PC-3 (cell line): ENCODE measurements at regions not wholly inside any gene's neighbourhood (a gene's known extent, or its start where the extent isn't known, plus 50 kb on each side); places are given as distances from the start of the nearest gene placed in this dataset.

Source experiments
- EZH2 ChIP-seq: fragments of 300-600 bp; sonication (generic); IDR thresholded peaks from one replicate; pipeline ENCODE4 v1.6.1; 2017; ENCODE audit warnings: antibody characterized with exemption, mild to moderate bottlenecking, low read length; ENCODE audit not compliant: unreplicated experiment
- EZH2phosphoT487 ChIP-seq: fragments of 300-600 bp; sonication (generic); IDR thresholded peaks from 2 replicates; pipeline ENCODE4 v1.6.1; 2018; ENCODE audit warnings: mild to moderate bottlenecking, antibody characterized with exemption, low read length, borderline replicate concordance
- TF ChIP-seq, protein P1 (sequence below): fragments of 300-600 bp; sonication (generic); conservative IDR thresholded peaks from 2 replicates; pipeline ENCODE4 v1.5.1; 2017; ENCODE audit warnings: antibody characterized with exemption, low read depth, mild to moderate bottlenecking, low read length

DNA sequence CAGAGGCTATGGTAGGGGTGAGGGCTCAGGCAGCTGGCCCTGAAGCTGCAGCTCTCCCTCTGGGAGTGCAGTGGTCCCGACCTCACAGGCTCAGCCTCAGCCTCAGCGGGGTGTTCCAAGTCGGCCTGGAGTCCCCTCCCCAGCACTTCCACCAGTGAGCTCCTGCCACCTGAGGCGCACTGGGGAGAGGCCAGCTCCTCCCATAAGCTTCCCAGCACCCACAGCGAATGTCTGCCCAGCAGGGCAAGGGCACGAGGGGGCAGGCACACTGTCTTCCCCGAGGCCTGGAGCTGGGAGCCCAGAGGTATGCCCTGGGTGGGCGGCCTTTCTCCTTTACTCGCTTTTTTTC, 53.2 kb upstream of the SLCO4A1 start:
- TF ChIP-seq, protein P1, sequence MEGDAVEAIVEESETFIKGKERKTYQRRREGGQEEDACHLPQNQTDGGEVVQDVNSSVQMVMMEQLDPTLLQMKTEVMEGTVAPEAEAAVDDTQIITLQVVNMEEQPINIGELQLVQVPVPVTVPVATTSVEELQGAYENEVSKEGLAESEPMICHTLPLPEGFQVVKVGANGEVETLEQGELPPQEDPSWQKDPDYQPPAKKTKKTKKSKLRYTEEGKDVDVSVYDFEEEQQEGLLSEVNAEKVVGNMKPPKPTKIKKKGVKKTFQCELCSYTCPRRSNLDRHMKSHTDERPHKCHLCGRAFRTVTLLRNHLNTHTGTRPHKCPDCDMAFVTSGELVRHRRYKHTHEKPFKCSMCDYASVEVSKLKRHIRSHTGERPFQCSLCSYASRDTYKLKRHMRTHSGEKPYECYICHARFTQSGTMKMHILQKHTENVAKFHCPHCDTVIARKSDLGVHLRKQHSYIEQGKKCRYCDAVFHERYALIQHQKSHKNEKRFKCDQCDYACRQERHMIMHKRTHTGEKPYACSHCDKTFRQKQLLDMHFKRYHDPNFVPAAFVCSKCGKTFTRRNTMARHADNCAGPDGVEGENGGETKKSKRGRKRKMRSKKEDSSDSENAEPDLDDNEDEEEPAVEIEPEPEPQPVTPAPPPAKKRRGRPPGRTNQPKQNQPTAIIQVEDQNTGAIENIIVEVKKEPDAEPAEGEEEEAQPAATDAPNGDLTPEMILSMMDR: no peak
- TF ChIP-seq EZH2: no peak
- no peak for TF ChIP-seq EZH2phosphoT487
